K562 (cell line): ENCODE measurements at regions not wholly inside any gene's neighbourhood (a gene's known extent, or its start where the extent isn't known, plus 50 kb on each side); places are given as distances from the start of the nearest gene placed in this dataset.

ENCODE experiments used
- EP400 ChIP-seq: fragments of 450-650 bp; IDR thresholded peaks from 2 replicates; pipeline ENCODE4 v1.6.1; 2017; ENCODE audit warnings: antibody characterized with exemption, mild to moderate bottlenecking, moderate library complexity
- FOXM1 ChIP-seq, 2 experiments: fragments of 450-650 bp in 1 of 2; sonication (generic) in 1 of 2; formaldehyde crosslinking in 1 of 2; IDR thresholded peaks; 2 replicates each; pipeline versions ENCODE4 v1.6.1 to v1.9.0; 2017 to 2022; ENCODE audit warnings: low read depth in 2 of 2, mild to moderate bottlenecking in 2 of 2, missing genetic modification reagents in 1 of 2, moderate library complexity in 1 of 2
- GABPA ChIP-seq: fragments of 200-800 bp; sonication (Bioruptor generic); conservative IDR thresholded peaks from 2 replicates; pipeline ENCODE4 v1.6.1; 2016; ENCODE audit warnings: low read depth, missing genetic modification characterization, missing compliant biosample characterization
- LCOR ChIP-seq: sonication (generic); formaldehyde crosslinking; IDR thresholded peaks from 2 replicates; pipeline ENCODE4 v1.8.0; 2022; ENCODE audit warnings: mild to moderate bottlenecking, missing genetic modification reagents
- MYC ChIP-seq, 2 experiments: fragments of 250-450 bp in 1 of 2; sonication (Bioruptor Pico) in 1 of 2; IDR thresholded peaks; 2 replicates each; pipeline versions ENCODE4 v1.5.1 to v1.6.1; 2012 to 2021; ENCODE audit warnings: low read depth in 2 of 2, borderline replicate concordance in 1 of 2, improper control_type of control experiment in 1 of 2, low read length in 1 of 2, mild to moderate bottlenecking in 1 of 2, moderate library complexity in 1 of 2
- PHF8 ChIP-seq: fragments of 200-600 bp; sonication (generic); IDR thresholded peaks from 2 replicates; pipeline ENCODE4 v1.6.1; 2012; ENCODE audit warnings: mixed run types, mild to moderate bottlenecking, inconsistent platforms, low read length, moderate library complexity, borderline replicate concordance
- RAD21 ChIP-seq, 2 experiments: fragments of 250-450 bp in 1 of 2; fragments of 450-650 bp in 1 of 2; sonication (Bioruptor Pico) in 1 of 2; formaldehyde crosslinking in 1 of 2; IDR thresholded peaks in 1 of 2; conservative IDR thresholded peaks in 1 of 2; 2 replicates each; pipeline versions ENCODE4 v1.4.0 to v1.8.0; 2020 to 2022; ENCODE audit warnings: mild to moderate bottlenecking in 2 of 2, moderate library complexity in 1 of 2
- RFX1 ChIP-seq: fragments of 450-650 bp; IDR thresholded peaks from 2 replicates; pipeline ENCODE4 v1.6.1; 2016; ENCODE audit warnings: mild to moderate bottlenecking, moderate library complexity
- RHOXF2B ChIP-seq: fragments of 250-450 bp; sonication (Bioruptor Pico); conservative IDR thresholded peaks from 2 replicates; pipeline ENCODE4 v1.5.1; 2021
- SMC3 ChIP-seq: conservative IDR thresholded peaks from 2 replicates; pipeline ENCODE4 v1.6.1; 2011; ENCODE audit warnings: low read depth, low read length, improper control_type of control experiment; ENCODE audit not compliant: insufficient read depth
- SRSF1 ChIP-seq: fragments of 200-400 bp; formaldehyde crosslinking; IDR thresholded peaks from 2 replicates; pipeline ENCODE4 v1.6.1; 2017; ENCODE audit warnings: mild to moderate bottlenecking, low read depth, low read length, moderate library complexity
- ZNF239 ChIP-seq: fragments of 250-450 bp; sonication (Bioruptor Pico); IDR thresholded peaks from 2 replicates; pipeline ENCODE4 v1.4.0; 2020; ENCODE audit warnings: mild to moderate bottlenecking
- ZNF583 ChIP-seq: fragments of 250-450 bp; sonication (Bioruptor Pico); IDR thresholded peaks from 2 replicates; pipeline ENCODE4 v1.4.0; 2020
- TF ChIP-seq, protein P1 (sequence below): IDR thresholded peaks from 2 replicates; pipeline ENCODE4 v1.6.1; 2016; ENCODE audit warnings: missing genetic modification characterization, missing compliant biosample characterization
- TF ChIP-seq, protein P2 (sequence below): fragments of 450-650 bp; IDR thresholded peaks from 2 replicates; pipeline ENCODE4 v1.6.1; 2016; ENCODE audit warnings: low read depth, mild to moderate bottlenecking, moderate library complexity
- TF ChIP-seq, protein P3 (sequence below): fragments of 450-650 bp; IDR thresholded peaks from 2 replicates; pipeline ENCODE4 v1.6.1; 2016

DNA sequence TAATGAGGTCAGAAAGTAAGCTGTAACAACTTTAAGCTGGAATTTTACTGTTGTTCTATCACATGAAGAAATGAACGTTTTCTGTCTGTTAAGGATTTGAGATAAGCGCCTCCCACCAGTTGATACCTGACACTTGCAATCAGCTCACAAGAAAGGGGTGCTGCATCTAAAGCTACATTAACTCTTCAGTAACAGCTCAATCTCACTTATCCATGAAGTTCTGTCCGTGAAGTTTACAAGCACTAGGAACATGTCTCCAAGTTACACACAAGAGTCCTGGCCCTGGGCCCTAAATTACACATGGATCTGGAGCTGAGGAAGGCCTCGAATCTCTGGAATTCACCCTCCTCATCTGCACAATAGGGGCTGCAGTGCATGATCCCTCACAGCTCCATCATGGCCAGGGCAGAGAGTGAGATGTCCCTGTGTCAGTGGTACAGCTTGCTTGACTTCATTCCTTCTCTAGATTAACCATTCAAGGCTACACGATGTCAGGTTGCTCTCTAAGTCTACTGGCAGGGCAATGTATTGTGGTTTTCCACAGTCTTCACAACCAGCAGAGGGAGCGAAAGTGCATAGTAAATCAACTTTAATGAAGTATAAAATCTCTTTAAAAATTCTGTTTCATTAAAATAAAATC lies 182.4 kb upstream of the MCHR2 start (continued):
- TF ChIP-seq PHF8 = no peak
- no peak for TF ChIP-seq LCOR
- TF ChIP-seq RHOXF2B (CRISPR knock-in tag) = no peak
- no peak for TF ChIP-seq FOXM1 (IDR thresholded peaks at IDR 0.05; ENCODE audit: low read depth)
- no peak for TF ChIP-seq FOXM1 (CRISPR knock-in tag; IDR thresholded peaks at IDR 0.05; ENCODE audit: low read depth)
- TF ChIP-seq, protein P1, sequence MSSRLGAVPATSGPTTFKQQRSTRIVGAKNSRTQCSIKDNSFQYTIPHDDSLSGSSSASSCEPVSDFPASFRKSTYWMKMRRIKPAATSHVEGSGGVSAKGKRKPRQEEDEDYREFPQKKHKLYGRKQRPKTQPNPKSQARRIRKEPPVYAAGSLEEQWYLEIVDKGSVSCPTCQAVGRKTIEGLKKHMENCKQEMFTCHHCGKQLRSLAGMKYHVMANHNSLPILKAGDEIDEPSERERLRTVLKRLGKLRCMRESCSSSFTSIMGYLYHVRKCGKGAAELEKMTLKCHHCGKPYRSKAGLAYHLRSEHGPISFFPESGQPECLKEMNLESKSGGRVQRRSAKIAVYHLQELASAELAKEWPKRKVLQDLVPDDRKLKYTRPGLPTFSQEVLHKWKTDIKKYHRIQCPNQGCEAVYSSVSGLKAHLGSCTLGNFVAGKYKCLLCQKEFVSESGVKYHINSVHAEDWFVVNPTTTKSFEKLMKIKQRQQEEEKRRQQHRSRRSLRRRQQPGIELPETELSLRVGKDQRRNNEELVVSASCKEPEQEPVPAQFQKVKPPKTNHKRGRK (tag) = no peak
- TF ChIP-seq SRSF1 = no peak
- TF ChIP-seq MYC (IDR thresholded peaks at IDR 0.05; ENCODE audit: low read depth, low read length) = no peak
- TF ChIP-seq MYC (CRISPR knock-in tag; IDR thresholded peaks at IDR 0.05; ENCODE audit: borderline replicate concordance, low read depth) = no peak
- 0 out of 2 replicates have a peak, but pooled peaks have one; percentile 11 for TF ChIP-seq EP400
- peak; percentile 65 to 70 for TF ChIP-seq RAD21 (CRISPR knock-in tag; conservative IDR thresholded peaks at IDR 0.05 in 1 of 2, IDR thresholded peaks at IDR 0.05 in 1 of 2)
- 0 out of 2 replicates have a peak, but pooled peaks have one; percentile 24 for TF ChIP-seq SMC3
- TF ChIP-seq, protein P2, sequence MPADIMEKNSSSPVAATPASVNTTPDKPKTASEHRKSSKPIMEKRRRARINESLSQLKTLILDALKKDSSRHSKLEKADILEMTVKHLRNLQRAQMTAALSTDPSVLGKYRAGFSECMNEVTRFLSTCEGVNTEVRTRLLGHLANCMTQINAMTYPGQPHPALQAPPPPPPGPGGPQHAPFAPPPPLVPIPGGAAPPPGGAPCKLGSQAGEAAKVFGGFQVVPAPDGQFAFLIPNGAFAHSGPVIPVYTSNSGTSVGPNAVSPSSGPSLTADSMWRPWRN = no peak
- TF ChIP-seq ZNF239 (CRISPR knock-in tag) = no peak
- TF ChIP-seq, protein P3, sequence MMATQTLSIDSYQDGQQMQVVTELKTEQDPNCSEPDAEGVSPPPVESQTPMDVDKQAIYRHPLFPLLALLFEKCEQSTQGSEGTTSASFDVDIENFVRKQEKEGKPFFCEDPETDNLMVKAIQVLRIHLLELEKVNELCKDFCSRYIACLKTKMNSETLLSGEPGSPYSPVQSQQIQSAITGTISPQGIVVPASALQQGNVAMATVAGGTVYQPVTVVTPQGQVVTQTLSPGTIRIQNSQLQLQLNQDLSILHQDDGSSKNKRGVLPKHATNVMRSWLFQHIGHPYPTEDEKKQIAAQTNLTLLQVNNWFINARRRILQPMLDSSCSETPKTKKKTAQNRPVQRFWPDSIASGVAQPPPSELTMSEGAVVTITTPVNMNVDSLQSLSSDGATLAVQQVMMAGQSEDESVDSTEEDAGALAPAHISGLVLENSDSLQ = peak; percentile 83
- no peak for TF ChIP-seq RFX1
- no peak for TF ChIP-seq ZNF583 (CRISPR knock-in tag)
- no peak for TF ChIP-seq GABPA (tag)
